COLO829 (cell line): ENCODE measurements at regions not wholly inside any gene's neighbourhood (a gene's known extent, or its start where the extent isn't known, plus 50 kb on each side); places are given as distances from the start of the nearest gene placed in this dataset.
A peak's percentile ranks its signal among the peaks of the same experiment; 100 is the strongest.

Experiments used
- DNase-seq: peaks from one replicate; pipeline ENCODE4 v3.0.0; 2012; ENCODE audit warnings: low spot score

DNA sequence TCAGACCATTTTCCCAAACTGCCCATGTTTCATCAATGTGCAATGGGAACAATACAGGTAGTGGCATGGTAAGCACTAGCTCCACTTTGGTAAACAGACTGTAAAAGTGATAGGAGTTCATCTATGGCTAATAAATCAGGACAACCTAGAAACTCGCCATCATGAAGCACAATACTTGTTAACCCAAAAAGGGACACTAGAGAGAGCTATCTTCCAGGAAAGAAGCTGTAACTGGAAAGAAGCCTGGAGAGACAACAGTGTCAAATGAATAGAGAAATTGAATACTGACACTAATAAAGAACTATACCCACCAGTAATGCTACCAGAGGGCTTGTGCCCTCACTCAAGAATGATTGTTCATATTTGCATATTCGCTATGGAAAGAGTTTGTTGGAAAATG is 164.7 kb upstream of the RGS18 start:
- DNase-seq, result peak; percentile 40

DNA sequence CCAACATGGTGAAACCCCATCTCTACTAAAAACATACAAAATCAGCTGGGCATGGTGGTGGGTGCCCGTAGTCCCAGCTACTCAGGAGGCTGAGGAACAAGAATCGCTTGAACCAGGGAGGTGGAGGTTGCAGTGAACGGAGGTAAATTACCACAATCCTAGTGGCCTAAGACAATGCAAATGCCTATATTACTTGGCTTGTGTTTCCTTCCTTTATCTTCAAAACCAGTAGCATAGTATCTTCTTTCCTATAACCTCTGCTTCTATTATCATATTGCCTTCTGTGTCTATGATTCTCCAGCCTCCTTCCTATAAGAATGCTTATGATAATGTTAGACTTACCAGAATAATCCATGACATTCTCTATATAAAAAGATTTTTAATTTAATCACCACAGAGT is 156.2 kb upstream of the RGS18 start:
- no peak for DNase-seq

DNA sequence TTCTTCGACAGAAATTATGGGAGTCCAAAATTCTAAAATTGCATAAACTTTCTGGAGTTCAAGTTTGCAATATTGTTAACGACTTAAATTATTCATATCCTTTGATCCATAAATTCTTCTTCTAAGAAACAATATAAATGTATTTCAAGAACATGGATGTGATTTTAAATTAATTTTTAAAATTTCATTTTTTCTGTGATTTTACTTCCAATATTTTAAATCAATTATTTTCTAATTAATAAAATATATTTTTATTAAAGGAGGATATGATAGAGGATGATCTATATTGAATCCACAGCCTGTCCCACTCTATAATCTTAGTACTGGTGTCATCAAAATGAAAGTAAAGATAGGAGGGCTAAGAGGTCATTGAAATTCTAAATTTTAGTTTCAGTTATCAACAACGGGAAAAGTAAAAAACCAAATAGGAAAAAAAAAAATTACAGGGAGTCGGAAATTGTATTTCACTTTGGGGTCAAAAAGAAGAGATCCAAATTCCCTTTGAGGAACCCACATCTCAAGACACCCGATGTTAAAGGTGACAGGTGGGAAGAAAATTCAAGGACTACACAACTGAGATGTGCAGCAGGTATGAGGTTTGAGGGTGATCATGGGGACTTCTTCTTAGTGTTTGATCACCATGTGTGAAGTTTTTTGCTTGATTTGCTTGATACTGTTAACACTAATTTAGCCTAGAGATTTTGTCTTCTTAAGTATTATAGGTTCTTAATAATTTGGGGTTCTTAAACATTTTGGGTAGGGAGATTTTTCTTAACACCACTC is 154.8 kb upstream of the RGS18 start:
- DNase-seq, result no peak

DNA sequence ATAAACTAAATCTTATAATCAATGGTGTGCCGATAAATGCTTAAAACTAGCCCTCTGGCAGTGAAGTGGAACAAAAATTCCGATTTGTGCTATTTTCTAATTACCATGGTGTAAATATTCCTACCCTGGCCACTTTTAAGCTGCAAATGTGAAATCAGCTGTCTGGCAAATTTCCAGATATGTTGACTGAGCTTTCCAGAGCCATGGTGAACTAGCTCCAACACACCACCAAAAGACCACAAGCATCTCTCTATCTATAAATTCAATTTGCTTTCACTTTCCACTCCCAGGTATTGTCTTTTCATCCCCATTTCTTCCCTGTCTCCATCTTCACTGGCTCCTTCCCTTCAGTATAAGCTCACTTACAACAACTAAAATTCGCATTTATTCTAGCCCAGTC is 152.3 kb upstream of the RGS18 start:
- DNase-seq, result no peak

DNA sequence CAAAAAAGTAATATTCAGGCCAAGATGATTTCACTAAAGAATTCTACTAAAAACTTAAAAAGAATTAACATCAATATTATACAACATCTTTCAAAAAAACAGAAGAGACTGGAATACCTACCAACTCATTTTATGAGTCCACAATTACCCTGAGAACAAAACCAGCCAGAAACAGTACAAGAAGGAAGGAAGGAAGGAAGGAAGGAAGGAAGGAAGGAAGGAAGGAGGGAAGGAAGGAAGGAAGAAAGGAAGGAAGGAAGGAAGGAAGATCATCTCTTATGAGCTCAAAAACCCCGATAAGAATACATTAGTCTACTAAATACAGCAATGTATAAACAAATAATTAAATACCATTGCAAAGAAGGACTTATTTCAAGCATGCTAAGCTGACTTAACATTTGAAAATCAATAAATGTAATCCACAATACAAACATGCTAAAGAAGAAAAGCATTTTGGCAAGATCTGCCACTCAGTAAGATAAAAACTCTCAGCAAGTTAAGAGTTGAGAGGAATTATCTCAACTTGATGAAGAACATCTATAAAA is 149.9 kb upstream of the RGS18 start:
- no peak for DNase-seq

DNA sequence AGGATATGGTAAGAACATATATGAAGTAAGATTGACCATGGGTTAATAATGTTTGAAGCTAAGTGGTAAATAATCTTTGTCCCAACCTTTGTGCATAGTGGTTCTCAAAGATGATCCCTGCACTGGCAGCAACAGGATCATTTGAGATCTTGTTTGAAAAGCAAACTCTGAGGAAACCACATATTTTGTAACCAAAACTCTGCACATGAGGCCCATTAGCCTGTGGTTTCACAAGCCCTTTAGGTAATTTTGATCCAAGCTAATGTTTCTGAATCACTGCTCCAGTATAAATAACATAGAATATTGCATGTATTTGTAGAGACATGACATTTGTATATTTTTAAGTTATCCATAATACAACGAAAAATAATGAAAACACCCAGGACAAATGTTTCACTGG is 147.9 kb upstream of the RGS18 start:
- DNase-seq, result no peak

DNA sequence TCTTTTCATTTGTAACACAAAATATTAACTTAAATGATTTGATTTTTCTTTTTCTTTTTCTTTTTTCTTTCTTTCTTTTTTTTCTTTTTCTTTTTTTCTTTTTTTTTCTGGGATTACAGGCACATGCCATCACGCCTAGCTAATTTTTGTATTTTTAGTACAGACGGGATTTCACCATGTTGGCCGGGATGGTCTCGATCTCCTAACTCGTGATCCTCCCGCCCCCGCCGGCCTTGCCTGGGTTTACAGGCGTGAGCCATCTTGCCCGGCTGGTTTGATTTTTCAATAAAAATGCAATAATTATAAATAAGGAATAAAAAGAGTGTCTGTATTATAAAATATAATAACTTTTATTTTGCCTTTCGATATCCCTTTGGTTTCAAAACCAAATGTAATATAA is 146.7 kb upstream of the RGS18 start:
- no peak for DNase-seq

DNA sequence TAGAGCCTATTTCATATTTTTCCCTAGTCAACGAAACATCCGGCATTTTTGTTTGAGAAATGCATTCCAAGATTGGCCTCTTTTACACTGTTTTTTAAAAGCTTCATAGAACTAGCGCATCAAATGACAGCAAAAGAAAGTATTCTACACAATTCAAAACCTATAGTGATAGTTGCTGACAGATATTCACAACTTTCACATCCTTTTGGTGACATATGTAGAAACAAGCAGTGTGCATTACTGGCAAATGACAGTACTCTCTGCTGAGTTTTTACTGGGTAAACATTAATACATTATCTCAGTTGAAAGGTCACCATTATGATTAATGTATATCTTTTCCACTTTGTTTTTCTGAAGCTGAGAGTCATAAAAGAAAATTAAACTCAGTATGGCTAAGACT is 135.4 kb upstream of the RGS18 start:
- no peak for DNase-seq

DNA sequence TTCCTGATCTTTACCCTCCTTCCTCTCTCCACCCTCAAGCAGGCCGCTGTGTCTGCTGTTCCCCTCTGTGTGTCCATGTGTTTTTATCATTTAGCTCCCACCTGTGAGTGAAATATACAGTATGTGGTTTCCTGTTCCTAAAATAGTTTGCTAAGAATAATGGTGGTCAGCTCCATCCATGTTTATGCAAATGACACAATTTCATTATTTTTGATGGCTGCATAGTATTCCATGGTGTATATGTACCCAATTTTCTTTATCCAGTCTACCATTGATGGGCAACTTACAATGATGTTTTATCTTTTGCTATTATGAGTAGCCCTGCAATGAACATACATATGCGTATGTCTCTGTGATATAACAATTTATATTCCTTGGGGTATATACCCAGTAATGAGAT is 133.4 kb upstream of the RGS18 start:
- no peak for DNase-seq

DNA sequence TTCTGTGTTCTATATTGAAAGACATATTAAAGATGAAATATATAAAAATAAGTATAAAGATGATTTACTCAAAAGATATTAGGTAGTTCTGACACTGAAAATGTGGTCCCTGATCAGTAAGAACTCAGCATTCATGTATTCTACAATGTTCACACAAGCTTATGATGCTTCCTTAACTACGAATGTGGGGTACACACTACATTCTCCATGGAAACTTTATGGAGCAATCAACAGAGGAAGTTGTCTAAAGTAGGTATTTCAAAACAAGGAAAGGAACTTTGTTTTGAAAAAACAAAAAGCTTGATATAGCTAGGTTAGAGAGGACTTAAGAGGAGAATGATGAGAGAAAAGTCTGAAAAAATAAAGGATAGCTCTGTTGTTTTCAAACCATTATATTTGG is 119.7 kb upstream of the RGS18 start:
- no peak for DNase-seq

DNA sequence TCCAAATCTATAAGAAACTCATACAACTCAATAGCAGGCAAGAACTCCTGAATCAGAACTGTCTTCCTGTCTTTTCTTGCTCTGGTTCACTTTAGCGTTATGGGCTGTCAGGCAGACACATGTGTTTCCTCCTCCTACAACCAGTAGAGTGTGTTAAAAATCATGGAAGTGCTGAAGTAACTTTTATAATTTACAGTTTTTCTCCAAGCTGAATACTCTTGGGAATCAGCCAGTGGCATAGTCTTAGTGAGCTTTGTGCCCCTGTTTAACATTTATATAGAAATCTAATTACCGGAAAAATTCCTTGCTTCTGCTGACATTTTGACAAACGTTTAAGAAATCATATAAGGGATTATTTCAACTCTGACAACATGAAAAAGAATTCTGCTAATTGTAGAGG is 113.1 kb upstream of the RGS18 start:
- DNase-seq, result no peak

DNA sequence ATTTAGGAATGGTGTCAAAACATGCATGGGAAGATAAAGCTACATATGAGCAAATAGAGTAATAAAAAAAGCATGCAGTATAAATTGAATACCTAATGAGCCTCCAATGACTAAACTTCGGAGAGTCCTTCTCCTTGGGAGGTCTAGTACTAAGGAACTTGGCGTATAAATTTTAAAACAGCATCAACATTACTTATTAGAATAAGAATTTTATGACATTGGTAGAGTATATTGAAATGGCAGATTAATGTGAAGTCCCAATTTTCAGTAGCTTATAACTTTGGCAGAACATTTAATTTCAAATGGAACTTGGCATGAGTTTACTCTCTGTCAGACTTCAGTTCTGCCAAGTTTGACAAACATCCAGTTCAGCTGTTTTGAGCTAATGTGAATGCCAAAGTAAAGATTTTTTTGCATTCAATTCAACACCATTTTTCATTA is 104.7 kb upstream of the RGS18 start:
- DNase-seq, result no peak

DNA sequence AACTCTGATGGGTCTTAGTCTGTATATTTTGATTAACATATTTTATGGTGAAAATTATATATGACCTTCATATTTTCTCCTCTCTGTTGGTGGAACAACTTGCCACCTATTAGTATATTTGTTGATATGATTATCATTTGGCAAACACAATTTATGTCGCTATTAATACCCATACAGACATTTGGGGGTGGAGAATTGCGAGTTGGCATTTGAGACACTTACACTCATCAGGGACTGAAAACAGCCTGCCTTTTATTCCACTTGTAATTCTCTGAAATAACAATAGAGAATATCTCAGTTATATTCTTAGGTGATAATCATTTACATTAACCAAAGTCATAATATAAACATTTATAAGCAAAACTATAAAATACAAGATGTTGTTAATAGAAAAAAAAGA is 100.5 kb upstream of the RGS18 start:
- DNase-seq, result no peak

DNA sequence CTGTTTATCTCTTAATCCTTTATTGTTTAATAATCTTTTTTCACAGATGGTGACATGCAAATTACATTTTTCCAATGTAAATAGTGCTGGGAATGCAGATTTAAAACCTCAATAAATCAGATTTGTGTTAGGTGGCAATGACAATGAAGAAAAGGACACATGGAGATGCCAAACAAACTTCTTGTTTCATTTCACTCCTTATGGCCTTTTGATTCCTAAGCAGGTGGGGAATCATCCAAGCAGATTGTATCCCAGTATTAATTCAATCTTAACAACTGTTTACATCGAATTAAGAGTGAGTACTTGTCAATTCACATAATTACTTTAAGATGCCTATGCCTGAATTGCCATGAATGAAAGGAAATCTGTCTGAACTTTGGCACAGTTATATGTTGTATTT is 98.9 kb upstream of the RGS18 start:
- DNase-seq, result no peak

DNA sequence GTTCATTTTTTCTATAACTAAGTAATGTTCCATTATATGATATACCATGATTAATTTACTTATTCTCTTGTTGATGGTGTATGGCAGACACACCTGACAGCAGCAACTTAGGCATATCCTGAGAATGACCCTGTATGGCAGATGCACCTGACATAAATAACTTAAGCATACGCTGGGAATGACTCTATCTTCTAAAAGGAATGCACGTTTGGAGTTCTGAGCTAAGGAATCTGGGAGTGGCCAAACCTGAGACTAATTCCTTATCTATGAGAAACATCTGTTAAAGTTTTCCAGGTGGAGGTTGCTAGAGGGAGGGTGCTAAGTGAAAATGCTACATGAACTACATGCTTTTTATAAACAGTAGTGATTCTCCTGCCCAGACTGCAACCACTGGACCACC is 96.7 kb upstream of the RGS18 start:
- no peak for DNase-seq

DNA sequence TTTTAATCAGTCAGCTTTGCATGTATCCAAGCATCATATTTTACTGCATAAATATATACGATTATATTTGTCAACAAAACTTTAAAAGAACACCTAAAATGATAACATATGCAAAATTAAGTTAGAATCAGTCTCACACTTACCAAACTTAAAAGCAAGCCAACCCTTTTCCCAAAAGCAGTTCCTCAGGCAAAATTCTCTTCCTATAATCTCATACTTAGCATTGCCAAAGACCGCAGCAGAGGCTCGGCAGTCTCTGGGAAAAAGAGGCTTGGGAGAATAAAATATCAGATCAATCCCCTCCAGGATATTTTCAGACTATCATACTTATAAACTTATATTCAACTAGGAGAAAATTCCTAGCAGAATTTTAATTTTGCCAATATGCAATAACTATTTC is 93.2 kb upstream of the RGS18 start:
- no peak for DNase-seq

DNA sequence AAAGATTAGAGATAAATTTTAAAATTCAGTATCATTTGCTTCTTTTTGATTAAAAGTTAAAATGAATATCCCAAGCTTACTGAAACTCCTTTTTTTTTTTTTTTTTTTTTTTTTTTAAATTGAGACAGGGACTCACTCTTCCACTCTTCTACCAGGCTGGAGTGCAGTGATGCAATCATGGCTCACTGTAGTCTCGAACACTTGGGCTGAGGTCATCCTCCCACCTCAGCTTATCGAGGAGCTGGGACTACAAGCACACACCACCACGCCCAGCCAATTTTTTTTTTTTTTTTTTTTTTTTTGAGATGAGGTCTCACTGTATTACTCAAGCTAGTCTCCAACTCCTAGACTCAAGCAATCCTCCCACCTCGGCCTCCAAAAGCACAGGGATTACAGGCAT is 92.1 kb upstream of the RGS18 start:
- no peak for DNase-seq

DNA sequence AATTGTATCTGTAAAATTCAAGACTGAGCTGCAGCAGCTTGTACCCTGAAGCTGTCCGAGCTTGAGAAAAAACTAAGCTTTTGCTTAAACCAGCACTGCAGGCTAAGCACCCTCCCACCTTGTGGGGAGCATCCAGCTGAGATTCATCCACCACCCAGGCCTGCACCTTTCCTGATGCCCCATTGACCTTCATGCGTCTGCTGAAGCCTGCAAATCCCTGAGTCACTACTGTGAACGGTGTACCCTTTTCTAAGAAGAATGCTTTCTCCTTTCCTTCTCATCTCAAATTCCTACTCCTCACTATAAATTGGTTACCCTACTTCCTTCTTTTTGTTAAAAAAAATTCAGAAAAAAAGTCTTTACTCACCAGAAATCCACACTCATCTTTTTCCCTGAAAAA is 90.9 kb upstream of the RGS18 start:
- DNase-seq, result no peak

DNA sequence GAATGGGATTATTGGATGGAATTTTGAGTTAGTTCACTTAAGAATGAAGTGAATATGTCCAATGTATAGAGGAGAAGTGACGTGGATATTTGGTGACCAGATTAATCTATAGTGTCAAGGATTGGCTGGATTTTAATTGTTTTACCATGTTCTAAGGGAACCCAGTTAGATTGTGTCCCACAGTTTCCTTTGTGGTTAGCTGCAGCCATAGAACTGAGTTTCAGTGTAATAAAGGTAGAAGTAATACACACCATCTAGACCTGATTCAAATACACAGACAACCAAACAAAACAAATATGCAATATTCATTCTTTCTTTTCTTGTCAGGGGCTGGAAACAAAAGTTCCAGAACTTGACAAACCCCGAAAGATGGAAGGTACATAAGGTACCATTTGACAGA is 88.0 kb upstream of the RGS18 start:
- DNase-seq, result no peak

DNA sequence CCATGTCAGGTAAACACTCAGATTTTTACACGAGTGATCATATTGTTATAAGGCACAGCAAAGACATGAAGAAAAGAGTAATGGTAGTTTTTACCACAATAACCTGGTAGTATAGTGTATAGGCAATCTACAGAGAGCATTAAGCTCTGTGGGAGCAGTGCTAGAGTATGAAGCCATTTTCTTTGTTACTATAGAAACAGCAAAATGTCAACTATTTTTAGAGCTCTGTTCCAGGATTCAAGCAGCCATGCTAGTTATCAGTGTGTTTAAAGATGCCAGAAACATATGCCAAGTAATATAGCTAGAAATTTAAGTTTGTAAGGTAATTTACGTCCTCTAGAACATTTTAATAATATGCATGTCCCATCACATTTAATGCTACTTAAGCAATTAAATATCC is 77.6 kb upstream of the RGS18 start:
- DNase-seq, result no peak

DNA sequence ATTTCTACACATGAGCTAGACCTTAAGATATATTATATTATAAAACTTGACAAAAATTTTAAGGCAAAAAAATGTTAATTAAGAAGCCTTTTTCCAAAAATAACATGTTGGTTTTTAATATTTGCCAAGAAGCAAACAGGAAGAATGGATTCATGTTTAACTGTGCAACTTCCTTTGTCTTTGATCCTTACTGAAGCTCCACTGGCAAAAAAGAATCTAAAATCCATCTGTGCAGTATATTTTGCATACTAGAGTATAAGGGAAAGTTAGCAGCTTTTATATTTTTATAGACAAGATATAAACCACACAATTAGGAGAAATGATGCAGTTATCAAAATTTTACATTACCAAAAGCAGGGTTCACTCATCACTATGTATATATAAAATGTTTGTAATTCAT is 76.9 kb upstream of the RGS18 start:
- no peak for DNase-seq

DNA sequence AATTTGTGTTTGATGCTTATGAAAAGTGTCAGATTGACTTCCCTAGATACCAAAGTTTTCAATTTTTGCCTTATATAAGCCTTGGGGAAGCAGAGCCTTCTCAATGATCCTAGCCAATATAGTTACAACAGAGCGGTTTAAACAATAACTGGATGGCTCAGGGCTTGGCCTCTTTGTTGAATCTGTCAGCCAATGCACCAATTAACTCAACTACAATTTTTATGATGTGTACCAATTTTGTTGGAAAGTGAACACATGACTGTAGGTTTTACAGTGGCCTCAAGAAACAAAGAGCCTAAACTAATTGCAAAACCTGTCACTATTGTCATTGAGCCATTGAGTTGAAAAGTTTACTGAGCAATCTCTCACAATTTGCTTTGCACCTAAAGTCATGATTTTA is 71.6 kb upstream of the RGS18 start:
- no peak for DNase-seq

DNA sequence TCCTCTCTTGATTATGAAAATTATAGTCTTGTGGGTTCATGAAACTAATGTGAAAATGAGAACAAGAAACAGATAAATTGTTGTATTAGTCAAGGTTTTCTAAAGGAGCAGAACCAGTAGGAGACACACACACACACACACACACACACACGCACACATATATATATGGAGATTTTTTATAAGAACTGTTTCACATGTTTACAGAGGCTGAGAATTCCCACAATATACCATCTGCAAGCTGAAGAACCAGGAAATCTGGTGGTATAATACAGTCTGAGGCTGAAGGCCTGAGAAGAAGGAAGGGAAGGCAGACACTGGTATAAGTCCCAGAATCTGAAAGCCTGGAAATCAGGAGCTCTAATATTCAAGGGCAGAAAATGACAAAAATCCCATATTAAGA is 70.9 kb upstream of the RGS18 start:
- no peak for DNase-seq

DNA sequence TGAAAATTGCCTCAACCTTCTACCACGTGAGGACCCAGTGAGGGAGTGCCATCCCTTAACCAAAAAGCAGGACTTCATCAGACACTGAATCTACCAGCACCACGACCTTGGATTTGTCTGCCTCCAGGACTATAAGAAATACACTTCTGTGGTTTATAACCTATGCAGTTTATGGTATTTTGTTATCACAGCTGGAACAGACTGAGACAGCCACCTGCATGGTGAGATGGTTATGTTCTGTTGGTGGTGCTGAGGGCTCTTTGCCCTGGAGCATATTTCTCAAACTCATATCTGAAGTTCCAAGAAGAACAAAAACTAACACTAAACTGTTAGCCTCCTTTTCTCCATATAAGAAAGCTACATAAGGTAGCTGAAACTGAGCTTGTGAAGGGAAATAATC is 69.8 kb upstream of the RGS18 start:
- no peak for DNase-seq
